CD4-positive, alpha-beta T cell treated with Interleukin-4 for 1 hour (primary cell): ENCODE measurements at regions not wholly inside any gene's neighbourhood (a gene's known extent, or its start where the extent isn't known, plus 50 kb on each side); places are given as distances from the start of the nearest gene placed in this dataset.
"Not testable (repeated sequence)": the region's sequence is repeated elsewhere in the genome, so short reads cannot be mapped to it uniquely, and the experiment has no call there.

ENCODE experiments used
- DNase-seq, 2 donors: peaks; one replicate each; pipeline ENCODE4 v3.0.0-alpha.2; 2020 to 2022

DNA sequence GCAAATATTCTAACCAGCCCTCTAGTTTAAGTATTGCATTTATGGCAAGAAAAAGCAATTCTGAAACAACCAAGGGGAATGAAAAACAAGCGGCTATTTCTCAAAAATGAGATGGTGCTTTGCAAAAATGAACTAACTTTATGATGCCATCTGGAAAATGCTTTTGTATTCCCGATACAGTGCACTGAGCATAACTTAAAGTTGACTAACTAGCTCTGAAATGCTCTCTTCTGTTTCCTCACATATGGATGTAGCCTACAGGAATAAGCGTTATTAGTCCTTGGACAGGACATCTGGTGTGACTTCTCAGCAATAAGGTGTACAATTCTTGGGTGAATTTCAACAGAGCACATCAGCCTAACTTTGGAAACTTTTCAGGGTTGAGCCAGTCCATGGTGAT is 228.2 kb upstream of the DDI1 start:
- no peak for DNase-seq

DNA sequence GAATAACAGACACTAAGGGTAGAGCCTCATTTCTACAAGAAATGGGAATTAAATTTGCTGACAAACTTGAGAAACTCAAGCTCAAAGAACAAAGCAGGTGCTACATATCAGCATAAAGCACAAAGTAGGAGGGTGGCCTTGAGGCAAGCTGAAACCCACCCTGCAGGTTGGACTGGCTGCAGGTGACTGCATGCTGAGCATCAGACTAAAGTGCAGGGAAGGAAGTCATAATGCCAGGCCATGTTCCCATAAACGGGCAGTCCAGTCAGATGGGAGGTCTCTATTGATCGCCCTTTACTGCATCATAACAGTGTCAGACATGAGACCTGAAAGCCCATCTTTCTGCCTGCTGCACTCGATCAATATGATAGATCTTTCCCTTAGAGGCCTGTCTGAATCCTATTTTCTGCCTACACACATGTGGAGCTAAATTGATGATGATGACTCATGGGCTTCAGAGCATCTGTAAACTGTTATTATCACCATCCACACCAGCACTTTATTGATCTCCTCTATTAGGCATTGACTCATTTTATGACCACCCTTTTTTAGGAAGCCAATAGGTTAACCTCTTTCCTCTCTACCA is 224.5 kb upstream of the DDI1 start:
- DNase-seq: no peak

DNA sequence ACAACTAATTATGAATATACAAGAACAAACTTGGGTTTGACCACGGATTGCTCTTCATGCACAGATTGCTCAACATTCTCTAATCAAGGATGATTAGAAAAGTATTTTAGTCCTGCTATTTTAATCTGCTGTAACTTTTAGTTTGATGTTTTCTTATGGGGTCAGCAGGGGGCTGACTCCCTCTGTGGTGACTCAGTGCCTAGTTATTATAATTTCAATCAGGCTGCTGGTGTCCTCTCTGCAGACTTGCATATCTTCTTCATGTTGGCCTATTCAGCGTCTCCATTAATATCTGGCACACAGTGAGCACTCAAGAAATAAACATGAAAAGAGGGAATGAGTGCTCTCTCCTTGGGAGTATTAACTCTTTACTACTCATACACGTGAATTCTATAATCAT is 223.8 kb upstream of the DDI1 start:
- DNase-seq: no peak

DNA sequence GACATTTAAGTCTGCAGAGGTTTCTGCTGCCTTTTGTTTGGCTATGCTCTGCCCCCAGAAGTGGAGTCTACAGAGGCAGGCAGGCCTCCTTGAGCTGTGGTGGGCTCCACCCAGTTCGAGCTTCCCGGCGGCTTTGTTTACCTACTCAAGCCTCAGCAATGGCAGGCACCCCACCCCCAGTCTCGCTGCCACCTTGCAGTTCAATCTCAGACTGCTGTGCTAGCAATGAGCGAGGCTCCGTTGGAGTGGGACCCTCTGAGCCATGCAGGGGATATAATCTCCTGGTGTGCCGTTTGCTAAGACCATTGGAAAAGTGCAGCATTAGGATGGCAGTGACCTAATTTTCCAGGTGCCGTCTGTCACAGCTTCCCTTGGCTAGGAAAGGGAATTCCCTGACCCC is 216.1 kb upstream of the DDI1 start:
- not testable (repeated sequence) for DNase-seq

DNA sequence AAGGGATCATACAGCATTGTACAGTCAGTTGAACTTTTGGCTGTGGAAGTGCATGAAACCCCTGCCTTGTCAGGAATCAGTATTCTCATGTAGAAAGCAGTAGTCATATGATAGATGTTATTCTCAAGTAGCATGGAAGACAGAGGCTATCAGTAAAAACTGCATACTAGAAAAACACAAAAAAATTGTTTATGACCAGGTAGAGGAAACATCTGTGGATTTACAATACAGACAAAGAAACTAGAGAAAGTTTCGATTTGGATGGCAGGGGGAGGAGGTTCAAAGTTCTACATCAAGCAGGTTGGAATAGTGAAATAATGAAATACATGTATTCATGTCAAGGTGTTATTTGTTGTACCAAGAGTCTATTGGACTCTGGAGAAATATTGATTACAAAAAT is 212.3 kb upstream of the DDI1 start:
- no peak for DNase-seq

DNA sequence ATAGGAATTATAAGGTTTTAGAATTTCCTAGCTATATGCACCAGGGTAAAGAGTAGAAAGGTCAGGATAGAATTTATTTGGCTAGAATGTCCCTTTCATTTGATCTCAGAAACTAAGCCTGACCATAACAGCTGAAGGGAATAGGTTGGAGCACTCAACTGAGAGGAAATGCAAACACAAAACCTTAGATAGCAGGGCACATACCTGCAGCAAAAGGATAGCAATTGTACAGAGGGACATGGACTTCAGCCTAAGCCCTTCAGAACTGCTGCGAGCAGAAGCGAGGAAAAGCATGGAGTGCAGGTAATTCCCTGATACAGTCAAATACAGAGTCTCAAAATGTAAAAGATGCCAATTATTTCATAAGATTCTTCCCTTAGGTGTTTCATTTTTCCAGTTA is 211.0 kb upstream of the DDI1 start:
- DNase-seq: no peak

DNA sequence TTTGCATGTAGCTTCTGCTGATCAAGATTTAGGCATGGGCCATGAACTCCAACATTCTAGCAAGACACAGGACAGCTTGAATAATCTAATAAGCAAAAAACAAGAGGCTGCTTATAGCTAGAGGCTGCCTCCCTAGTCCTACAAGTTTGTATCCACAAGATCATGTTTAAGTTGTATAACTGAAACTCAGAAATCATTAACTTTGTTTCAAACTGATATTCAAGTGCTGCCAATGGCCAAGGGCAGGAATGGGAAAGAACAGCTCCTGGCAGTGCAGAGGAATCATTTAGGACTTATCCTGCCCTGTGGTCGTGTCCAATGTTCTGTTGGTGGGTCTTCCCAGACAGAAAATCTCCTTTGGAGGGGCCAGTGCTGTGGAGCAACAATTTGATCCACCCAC is 209.6 kb upstream of the DDI1 start:
- DNase-seq: no peak

DNA sequence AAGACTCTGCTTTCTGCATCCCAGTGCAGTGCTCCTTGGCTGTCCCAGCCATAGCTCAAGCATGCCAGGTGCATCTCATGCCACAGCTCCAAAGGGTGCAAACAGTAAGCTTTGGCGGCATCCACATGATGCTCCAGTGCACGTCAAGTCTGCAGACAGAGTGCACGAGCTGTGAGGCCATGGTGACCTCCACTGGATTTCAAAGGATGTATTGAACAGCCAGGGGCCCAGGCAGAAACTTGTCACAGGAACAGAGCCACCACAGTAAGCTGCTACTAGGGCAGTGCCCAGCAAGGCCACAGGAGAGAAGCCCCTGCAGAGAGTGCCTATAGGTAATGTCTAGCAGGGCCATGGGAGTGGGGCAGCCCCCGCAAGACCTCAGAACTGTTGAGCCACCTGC is 206.8 kb upstream of the DDI1 start:
- DNase-seq: no peak

DNA sequence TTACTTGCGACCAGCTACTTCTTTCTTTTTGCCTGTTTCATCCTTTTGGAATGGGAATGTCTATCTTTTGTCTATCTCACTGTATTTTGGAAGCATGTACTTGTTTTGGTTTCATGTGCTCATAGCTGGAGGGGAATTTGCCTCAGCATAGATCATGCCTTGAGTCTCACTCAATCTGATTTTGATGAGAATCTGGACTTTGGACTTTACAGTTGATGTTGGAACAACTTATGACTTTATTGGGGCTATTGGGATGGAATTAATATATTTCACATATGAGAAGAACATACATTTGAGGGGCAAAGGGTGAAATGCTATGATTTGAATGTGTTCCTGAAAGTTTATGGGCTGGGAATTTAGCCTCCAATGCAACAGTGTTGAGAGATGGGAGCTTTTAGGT is 206.2 kb upstream of the DDI1 start:
- DNase-seq: no peak

DNA sequence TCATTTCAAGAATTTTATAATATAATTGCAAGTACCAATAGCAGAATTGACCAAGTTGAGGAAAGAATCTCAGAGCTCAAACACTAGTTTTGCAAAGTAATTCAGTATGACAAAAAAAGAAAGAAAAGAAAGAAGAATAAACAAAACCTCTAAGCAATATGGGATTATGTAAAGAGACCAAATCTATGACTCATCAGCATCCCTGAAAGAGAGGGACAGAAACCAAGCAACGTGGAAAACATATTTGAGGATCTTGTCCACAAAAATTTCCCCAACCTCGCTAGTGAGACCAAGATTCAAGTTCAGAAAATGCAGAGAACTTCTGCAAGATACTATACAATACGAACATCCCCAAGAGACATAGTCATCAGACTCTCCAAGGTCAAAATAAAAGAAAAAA is 203.7 kb upstream of the DDI1 start:
- DNase-seq: no peak

DNA sequence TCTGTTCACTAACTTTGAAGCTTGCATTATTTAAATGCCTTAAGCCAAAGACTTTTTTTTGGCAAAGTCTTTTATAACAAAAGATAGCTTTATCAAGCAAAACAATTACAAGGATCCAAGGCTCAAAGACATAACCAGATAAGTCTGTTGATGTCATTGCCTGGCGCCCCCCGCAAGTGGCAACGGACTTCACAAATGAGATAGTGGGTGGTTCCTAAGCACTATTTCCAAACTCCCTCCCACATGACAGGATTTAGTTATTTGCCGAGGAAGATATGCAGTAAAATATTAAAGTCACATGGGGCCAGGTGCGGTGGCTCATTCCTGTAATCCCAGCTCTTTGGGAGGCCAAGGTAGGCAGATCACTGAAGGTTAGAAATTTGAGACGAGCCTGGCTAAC is 194.2 kb upstream of the DDI1 start:
- no peak for DNase-seq

DNA sequence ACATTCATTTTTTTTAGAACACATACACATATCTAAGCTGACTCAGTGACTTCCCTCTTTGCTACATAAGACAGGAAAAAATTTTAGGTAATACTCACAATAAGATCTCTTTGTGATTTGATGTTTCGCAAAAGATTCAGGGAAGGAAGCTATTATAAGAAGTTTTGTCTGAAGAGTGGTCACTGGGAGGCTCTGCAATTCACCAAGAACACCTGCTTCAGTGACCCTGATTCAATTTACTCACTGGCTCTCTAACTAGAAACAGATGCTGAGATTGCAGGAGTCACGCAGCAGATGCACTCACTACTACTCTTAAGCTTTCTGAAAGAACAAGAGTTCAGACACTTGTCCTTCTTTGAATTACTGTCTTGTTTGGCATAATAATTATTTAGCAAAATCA is 193.6 kb upstream of the DDI1 start:
- DNase-seq: no peak

DNA sequence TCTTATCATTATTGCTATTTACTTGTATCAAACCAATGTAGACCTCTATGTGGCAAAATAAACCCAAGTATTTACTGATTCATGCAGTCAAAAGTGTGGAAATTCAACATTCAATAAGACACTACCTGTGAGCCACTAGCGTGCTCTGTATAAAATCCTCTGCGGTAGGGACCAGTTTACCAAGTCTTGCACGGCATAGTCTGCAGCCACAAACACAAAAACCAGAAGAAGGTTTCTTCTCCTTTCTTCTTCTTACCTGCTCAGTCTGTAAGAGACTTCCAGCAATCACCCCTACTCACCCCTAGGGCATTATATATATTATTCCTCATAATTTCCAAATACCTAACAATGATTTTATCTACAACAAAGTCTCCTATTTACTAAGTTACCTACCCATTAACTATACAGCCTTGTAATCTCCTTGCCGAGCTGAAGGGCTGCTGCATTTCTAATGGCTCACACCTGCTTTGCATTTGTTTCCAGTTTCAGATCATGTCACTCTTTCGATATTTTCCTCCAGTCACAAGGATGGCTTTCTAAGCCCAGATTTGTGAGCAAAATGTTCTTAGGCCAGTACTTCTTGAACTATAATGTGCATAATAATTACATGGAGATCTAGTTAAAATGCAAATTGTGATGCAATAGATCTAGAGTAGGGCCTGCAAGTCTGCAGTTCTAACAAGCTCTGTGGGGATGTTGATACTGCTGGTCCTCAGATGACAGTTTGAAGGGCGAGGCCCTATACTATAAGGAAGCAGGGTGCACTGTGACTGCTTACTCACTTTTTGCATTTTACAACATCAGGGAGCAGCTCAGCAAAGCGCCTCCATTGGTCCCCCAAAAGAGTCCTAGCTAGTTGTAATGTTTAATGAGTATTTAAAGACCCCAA is 191.9 kb upstream of the DDI1 start:
- no peak for DNase-seq

DNA sequence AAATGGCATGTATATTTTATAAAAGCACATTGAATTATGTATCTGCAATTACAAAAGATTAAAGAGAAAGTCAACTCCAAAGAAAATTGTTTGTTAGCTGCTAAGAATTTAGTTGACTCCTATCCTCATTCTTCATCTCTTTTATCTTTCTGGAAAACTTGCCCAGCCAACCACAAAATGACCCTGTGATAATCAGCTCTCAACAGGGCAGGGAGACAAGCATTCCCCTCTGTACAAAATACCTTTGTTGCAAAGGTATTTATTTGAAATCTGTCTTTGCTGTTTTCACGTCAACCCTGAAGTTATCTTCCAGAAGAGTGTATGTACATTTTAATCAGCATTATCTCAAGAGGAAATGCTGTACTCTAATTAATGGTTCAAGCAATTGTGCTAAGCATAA is 191.1 kb upstream of the DDI1 start:
- DNase-seq: no peak

DNA sequence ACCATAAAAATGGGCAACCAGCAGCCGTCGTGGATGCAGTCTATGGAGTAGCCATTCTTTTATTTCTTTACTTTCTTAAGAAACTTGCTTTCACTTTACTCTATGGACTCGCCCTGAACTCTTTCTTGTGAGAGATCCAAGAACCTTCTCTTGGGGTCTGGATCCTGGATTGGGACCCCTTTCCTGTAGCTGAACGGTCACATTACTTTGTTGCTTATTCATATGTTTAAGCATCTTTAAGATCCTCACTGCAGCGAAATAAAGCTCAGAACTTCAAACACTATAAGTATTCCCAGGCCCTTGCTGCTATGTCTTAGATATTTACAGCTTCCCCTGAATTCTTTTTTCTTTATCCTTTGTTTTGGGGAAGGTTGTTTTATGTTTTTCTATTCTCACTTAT is 187.8 kb upstream of the DDI1 start:
- no peak for DNase-seq

DNA sequence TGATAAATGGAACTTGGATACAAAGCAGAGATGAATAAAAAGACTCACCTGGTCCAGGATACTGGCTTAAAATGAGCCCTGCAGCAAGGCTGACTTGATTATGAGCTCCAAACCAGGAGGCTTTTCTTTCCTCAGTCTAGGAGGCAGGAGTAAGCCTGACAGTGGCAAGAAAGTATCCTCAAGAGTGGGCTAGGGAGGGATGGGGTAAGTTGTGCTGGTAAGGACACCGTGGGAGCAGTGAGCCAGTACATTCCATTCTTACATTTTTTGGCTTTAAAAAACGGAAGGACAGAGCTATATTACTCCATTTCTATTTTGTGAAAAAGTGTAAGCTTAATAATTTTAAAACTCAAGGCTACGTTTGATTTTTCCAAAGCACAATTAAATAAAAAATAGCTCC is 187.1 kb upstream of the DDI1 start:
- DNase-seq: no peak

DNA sequence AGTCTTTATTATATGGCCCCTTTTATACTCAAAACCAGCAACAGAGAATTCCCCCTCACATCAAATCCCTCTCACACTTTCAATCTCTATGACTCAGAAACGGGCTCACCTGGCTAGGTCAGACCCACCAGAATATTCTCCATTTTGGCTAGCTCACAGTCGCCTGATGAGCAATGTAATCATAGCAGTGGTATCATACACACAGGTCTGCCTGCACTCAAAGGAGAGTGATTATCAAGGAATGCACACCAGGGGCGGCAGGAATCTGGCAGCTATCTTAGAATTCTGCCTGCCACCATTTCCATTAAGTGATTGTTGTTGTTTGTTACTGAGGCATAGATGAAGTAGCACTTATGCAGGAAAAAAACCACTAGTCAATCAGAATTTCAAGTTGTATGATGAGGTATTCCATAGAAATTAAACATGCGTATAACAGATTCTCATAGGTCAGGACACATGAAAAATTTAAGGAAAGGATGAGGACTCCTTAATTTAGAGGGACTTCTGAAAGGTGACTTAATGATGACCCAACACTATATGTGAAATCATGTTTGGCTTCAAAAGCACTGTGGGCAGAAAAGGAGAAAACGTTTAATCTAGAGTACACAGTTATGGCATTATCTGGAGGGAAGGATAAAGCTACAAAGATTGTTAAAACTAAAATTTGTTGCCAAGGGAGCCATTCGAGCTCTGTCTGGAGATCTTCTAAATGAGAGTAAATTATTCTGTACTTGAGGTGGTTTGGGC is 185.8 kb upstream of the DDI1 start:
- no peak for DNase-seq

DNA sequence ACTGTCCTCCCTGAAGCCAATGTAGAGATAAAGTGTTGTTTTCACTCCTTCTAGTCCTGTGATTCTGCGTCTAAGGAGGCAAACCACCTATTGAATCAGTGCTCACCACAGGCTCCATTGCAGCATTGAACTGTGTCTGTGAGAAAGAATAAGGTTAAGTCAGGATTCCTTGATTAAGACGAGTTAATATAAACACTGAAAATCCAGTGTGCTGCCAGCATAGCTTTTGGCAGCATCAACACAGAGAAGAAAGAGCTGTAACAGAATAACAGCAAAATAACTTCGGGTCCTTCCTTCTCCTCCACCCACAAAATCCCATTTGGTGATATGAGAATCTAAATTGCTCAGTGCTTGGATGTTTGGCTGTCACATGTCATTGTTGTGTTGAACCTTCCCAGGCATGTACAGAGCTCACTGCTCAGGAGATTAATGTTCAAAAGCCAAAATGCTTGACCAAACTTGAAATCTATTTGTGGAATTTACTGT is 185.2 kb upstream of the DDI1 start:
- DNase-seq: no peak
